Prostate gland (tissue), 2 donors: ENCODE measurements at regions not wholly inside any gene's neighbourhood (a gene's known extent, or its start where the extent isn't known, plus 50 kb on each side); places are given as distances from the start of the nearest gene placed in this dataset.

Experiments used
- POLR2A ChIP-seq: fragments of 450-650 bp; IDR thresholded peaks from one replicate; pipeline ENCODE4 v1.6.1; 2016; ENCODE audit warnings: antibody characterized with exemption, mild to moderate bottlenecking
- POLR2AphosphoS5 ChIP-seq: sonication (generic); formaldehyde crosslinking; IDR thresholded peaks from one replicate; pipeline ENCODE4 v1.6.1; 2017; ENCODE audit warnings: antibody characterized with exemption
- TF ChIP-seq, protein P1 (sequence below), 4 experiments: fragments of 200-600 bp in 2 of 4; fragments of 450-650 bp in 2 of 4; sonication (generic) in 2 of 4; IDR thresholded peaks; 1 replicate in 3 of 4; 2 replicates in 1 of 4; pipeline ENCODE4 v1.5.1; 2016 to 2019; ENCODE audit warnings: antibody characterized with exemption in 4 of 4, mild to moderate bottlenecking in 2 of 4, moderate library complexity in 2 of 4

DNA sequence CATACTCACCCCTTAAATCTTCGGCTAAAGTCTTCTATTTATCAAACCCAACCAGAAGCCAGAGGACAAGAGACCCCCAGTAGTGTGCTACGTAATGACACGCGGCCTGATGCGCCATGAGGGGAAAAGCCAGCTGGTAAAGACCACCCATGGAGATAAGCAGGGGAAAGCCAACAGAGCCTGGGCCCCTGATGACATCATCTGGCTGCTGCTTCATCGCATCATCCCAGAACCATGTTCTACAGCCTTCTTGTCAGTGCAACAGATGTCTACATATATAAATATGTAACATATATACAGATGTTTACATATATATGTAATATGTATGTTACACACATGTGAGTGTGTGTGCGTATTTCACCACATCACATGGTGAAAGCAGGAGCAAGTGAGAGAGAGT is 81.7 kb upstream of the VANGL1 start:
- TF ChIP-seq, protein P1, sequence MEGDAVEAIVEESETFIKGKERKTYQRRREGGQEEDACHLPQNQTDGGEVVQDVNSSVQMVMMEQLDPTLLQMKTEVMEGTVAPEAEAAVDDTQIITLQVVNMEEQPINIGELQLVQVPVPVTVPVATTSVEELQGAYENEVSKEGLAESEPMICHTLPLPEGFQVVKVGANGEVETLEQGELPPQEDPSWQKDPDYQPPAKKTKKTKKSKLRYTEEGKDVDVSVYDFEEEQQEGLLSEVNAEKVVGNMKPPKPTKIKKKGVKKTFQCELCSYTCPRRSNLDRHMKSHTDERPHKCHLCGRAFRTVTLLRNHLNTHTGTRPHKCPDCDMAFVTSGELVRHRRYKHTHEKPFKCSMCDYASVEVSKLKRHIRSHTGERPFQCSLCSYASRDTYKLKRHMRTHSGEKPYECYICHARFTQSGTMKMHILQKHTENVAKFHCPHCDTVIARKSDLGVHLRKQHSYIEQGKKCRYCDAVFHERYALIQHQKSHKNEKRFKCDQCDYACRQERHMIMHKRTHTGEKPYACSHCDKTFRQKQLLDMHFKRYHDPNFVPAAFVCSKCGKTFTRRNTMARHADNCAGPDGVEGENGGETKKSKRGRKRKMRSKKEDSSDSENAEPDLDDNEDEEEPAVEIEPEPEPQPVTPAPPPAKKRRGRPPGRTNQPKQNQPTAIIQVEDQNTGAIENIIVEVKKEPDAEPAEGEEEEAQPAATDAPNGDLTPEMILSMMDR (IDR thresholded peaks at IDR 0.05): no peak
- TF ChIP-seq POLR2A: no peak
- TF ChIP-seq POLR2AphosphoS5: no peak
